ENCODE measurements at regions not wholly inside any gene's neighbourhood (a gene's known extent, or its start where the extent isn't known, plus 50 kb on each side); places are given as distances from the start of the nearest gene placed in this dataset.

DNA sequence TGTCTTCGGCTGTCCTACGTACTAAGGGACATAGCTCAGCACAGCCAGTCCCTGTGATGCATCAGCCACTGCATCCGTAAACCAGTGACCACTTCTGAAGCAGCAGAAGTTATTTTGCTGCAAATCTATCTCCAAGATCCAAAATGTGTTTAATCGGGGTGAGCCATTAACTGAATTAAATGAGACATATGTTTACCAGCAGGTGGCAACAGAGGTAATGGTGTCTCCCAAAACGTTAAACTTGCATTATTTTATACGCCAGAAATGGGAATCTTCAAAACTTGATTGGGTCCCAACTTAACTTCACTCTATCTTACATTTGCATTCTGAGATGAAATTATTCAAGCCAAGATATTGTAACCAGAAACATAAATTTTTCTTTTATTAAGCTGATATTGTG, 75.3 kb upstream of the BOC start:
- TF ChIP-seq, protein P1, sequence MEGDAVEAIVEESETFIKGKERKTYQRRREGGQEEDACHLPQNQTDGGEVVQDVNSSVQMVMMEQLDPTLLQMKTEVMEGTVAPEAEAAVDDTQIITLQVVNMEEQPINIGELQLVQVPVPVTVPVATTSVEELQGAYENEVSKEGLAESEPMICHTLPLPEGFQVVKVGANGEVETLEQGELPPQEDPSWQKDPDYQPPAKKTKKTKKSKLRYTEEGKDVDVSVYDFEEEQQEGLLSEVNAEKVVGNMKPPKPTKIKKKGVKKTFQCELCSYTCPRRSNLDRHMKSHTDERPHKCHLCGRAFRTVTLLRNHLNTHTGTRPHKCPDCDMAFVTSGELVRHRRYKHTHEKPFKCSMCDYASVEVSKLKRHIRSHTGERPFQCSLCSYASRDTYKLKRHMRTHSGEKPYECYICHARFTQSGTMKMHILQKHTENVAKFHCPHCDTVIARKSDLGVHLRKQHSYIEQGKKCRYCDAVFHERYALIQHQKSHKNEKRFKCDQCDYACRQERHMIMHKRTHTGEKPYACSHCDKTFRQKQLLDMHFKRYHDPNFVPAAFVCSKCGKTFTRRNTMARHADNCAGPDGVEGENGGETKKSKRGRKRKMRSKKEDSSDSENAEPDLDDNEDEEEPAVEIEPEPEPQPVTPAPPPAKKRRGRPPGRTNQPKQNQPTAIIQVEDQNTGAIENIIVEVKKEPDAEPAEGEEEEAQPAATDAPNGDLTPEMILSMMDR (conservative IDR thresholded peaks at IDR 0.05; ENCODE audit: low read length): peak; percentile 61
- H3K4me3 ChIP-seq (ENCODE audit: low read length): no peak overlapping the region
- peak; percentile 49 for DNase-seq (ENCODE audit: low read depth)

DNA sequence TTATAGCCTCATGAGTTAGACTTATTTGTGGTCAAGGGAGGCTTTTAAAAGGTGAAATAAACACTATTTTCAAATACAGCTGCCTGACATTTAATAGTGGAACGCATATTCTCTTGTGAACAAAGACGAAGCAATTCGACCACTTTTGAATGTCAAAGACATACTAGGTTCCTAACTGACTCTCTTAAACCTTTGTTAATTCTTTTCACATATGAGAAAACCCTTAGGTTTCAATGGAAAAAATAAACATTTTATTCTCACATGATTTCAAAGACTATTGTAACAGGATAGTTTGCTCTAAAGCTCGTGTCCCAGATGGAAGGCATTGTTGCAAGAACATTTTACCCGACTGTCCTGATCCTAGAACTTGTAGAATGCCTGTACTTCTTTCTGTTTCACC, 74.8 kb upstream of the BOC start:
- no peak overlapping the region for H3K4me3 ChIP-seq (ENCODE audit: low read length)

DNA sequence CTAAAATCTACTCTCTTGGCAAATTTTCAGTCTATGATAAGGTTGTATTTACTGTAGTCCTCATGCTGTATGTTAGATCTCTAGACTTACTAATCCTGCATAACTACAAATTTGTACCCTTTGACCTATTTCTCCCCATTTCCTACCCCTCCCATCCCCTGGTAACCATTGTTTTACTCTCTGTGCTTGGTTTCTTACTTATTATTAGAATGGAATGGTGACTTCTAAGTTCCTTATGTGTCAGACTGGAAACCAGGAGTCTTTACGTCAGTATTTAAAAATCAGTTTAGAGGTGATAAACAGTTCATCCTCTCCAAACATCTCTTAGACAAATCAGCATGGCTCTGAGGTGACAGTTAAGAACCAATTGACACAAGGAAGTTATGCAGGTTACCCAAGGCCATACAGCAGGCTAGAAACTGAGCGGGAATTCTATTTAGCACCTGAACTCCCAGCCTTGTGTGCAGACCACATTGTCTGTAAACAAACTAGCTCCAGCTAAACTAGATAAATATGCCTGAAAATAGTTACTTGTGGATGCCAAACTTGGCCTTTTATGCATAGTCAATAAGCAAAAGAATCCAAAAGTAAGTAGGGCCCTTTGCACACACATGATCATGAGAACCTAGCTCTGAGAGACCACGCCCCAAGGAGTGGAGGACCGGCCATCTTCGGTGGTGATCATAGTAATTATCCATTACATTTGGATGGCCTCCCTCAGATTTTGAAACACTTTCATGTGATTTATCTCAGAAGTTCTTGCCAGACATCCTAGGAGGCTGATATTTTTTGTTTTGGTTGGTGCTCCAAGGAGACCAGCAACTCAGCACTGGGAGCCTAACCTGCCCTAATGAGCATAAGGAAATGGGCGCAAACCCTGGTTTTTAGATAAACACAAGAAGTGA, 72.3 kb upstream of the BOC start:
- no peak for DNase-seq (ENCODE audit: low read depth)
- TF ChIP-seq, protein P1 (conservative IDR thresholded peaks at IDR 0.05; ENCODE audit: low read length): no peak
- H3K4me3 ChIP-seq (ENCODE audit: low read length): no peak overlapping the region

More for the DNA sequence above, 74.8 kb upstream of the BOC start:
- TF ChIP-seq, protein P1 (conservative IDR thresholded peaks at IDR 0.05; ENCODE audit: low read length): no peak
- DNase-seq (ENCODE audit: low read depth): no peak

DNA sequence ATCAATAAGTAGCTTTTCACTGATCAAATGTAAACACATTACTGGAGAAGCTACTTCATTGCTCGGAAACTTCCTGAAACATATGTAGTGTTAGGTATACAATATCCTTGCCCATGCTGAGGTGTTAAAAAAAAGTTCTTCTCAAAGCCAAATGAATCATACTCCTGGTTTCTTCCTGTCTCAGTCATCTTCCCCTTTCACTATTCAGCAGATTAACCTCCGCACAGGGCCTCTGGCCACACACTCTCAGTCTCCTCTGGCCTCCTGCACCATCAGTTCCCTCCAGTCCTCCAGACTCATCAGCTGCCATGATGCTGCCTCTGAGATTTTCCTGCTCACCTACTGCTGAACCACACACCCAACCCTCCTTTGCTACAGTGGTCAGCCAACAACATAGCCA, 70.5 kb upstream of the BOC start:
- H3K4me3 ChIP-seq (ENCODE audit: low read length): no peak overlapping the region
- DNase-seq (ENCODE audit: low read depth): no peak
- TF ChIP-seq, protein P1 (conservative IDR thresholded peaks at IDR 0.05; ENCODE audit: low read length): no peak

DNA sequence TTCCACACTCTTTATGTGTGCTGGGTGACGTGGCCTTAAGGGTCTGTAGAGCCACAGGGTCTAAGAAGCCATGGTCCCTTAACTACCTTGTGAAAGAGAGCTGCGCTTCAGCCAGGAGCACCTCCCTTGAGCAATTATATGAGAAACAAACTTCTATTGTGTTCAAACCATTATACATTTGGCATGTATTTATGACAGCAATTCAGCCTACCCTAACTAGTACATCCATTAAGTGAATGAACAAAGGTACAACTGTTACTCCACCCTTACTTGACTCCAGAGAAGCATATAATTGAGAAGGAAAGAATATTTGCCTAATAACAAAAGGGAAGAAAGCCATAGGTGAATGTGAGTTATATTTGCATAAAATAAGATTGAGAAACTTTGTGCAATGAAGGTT, 69.8 kb upstream of the BOC start:
- TF ChIP-seq, protein P1 (conservative IDR thresholded peaks at IDR 0.05; ENCODE audit: low read length): no peak
- no peak for DNase-seq (ENCODE audit: low read depth)
- H3K4me3 ChIP-seq (ENCODE audit: low read length): no peak overlapping the region

DNA sequence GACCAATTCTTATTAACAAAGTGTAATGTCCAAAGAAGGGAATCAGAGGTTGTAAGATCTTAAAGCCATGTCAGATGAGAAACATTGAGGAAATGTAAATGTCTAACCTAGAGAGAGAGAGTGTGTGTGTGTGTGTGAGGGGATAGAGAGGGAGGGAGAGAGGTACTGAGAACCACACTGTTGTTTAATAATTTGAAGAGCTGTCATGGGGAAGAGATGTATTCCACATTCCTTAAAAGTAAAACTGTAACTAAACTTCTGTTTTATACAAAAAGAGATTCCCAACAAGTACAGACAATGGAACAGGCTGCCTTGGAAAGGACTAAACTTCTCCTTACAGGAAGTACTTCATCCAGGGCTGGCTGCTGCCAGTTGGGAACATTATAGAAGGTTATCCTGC, 68.9 kb upstream of the BOC start:
- no peak for DNase-seq (ENCODE audit: low read depth)
- no peak overlapping the region for H3K4me3 ChIP-seq (ENCODE audit: low read length)
- TF ChIP-seq, protein P1 (conservative IDR thresholded peaks at IDR 0.05; ENCODE audit: low read length): no peak

DNA sequence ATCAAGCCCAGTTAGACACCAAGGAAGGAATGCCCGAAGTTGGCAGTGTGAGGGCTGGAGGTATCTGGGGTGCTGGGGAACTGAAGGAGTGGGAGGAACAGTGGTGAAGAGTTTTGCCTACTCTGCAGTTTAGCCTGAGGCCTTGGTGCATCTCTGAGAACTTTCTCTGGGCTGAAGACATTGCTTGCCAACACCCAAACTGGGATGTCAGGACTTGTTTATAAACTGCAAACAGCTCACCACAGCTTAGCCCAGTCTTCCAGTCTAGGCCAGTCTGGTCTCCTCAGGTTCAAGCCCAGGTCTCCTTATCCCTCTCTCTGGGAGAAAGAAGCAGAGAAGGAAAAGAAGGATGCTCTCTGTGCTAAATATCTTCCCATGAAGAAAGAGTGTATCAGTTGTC, 68.0 kb upstream of the BOC start:
- no peak for DNase-seq (ENCODE audit: low read depth)
- TF ChIP-seq, protein P1 (conservative IDR thresholded peaks at IDR 0.05; ENCODE audit: low read length): no peak
- H3K4me3 ChIP-seq (ENCODE audit: low read length): no peak overlapping the region

All from AG10803 (cell line).